ENCODE measurements at regions not wholly inside any gene's neighbourhood (a gene's known extent, or its start where the extent isn't known, plus 50 kb on each side); places are given as distances from the start of the nearest gene placed in this dataset.

DNA sequence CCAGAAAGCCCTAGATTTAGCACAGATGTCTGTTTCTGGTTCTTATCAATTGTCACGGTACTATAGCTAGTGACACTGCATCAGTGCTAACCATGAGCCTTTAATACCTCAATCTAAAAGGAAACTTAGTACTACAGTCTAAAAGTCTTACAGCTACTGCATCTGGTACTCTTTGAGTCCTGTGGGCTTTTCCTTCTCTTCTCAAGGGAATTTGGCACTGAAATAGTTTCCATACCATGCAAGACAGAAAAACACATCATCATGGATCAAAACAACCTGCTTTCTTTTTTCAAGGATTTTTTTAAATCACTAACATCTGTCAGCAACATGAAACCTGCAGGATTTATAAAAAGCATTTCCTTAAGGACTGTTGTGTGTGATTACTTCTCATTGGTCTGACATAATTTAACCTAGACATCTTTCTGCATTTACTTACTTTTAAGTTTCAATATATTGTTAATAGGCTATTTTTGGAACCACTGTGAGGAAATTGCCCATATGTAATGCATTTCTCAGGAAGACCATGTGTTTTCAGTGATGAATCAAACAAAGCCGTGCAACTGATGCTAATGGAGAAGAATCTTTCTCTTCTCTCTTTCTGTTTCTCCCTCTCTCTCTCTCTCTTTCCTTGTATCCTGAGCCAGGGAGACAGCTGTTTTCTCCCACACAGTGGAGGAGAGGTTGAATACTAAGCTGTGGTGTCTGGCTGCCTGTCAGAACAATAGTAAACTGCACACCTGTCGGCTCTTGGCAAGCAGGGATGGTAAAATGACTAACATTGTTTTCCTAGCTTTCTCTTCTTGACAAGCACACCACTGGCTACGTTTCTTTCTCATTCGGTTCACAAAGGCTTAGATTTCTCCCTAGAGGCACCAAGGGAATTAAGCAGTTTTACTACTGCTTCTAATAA lies 273.4 kb downstream of the CSNK1G3 start:
- H3K4me3 Mint-ChIP-seq: no peak overlapping the region
- Histone ChIP-seq H3K9me3 (replicated peaks in 1 of 2; ENCODE audit: control insufficient read depth in 1 of 2, insufficient read depth in 1 of 2, low read length in 2 of 2) (peaks cover 0 to 2% of the 10 kb centered on the region in 2 donors), H3K4me1 (ENCODE audit: control insufficient read depth in 1 of 2, insufficient read depth in 2 of 2, low read length in 2 of 2) (no peaks in the 10 kb centered on the region), H3K9ac (ENCODE audit: insufficient read depth, low read length, poor library complexity, severe bottlenecking) (no peak overlapping the region), H3K4me2 (replicated peaks; ENCODE audit: extremely low read depth, low read length, poor library complexity, severe bottlenecking) (no peak overlapping the region), H2AFZ (ENCODE audit: insufficient read depth, low read depth, low read length, poor library complexity, severe bottlenecking) (no peak overlapping the region), H4K20me1 (ENCODE audit: insufficient read depth, low read length) (no peaks in the 10 kb centered on the region), H3K36me3 (replicated peaks in 1 of 2; ENCODE audit: control insufficient read depth in 1 of 2, insufficient read depth in 2 of 2, low read length in 2 of 2) (no peaks in the 10 kb centered on the region), H3K4me3 (replicated peaks in 1 of 3; ENCODE audit: low read depth in 2 of 3, low read length in 3 of 3) (no peak overlapping the region), H3K79me2 (ENCODE audit: insufficient read depth, low read length) (no peaks in the 10 kb centered on the region), H3K27ac (ENCODE audit: low read depth in 1 of 2, low read length in 2 of 2) (no peak overlapping the region), H3K27me3 (ENCODE audit: control insufficient read depth in 2 of 2, insufficient read depth in 2 of 2, low read length in 2 of 2) (no peaks in the 10 kb centered on the region)
- intact Hi-C loops (cut with micrococcal nuclease): no loop called here
- 100% methylated on average over 2 of the region's 5 CpGs for WGBS (ENCODE audit: insufficient coverage)
- H3K27me3 Mint-ChIP-seq (ENCODE audit: low read depth in 3 of 3): no peaks in the 10 kb centered on the region
- H3K36me3 Mint-ChIP-seq: no peaks in the 10 kb centered on the region
- DNase-seq: no peak
- no peak overlapping the region for H3K27ac Mint-ChIP-seq
- H3K4me1 Mint-ChIP-seq: no peaks in the 10 kb centered on the region
- peaks cover 0 to 7% (median 2%) of the 10 kb centered on the region in 7 donors for H3K9me3 Mint-ChIP-seq
- TF ChIP-seq, protein P1, sequence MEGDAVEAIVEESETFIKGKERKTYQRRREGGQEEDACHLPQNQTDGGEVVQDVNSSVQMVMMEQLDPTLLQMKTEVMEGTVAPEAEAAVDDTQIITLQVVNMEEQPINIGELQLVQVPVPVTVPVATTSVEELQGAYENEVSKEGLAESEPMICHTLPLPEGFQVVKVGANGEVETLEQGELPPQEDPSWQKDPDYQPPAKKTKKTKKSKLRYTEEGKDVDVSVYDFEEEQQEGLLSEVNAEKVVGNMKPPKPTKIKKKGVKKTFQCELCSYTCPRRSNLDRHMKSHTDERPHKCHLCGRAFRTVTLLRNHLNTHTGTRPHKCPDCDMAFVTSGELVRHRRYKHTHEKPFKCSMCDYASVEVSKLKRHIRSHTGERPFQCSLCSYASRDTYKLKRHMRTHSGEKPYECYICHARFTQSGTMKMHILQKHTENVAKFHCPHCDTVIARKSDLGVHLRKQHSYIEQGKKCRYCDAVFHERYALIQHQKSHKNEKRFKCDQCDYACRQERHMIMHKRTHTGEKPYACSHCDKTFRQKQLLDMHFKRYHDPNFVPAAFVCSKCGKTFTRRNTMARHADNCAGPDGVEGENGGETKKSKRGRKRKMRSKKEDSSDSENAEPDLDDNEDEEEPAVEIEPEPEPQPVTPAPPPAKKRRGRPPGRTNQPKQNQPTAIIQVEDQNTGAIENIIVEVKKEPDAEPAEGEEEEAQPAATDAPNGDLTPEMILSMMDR (IDR thresholded peaks at IDR 0.05): no peak

DNA sequence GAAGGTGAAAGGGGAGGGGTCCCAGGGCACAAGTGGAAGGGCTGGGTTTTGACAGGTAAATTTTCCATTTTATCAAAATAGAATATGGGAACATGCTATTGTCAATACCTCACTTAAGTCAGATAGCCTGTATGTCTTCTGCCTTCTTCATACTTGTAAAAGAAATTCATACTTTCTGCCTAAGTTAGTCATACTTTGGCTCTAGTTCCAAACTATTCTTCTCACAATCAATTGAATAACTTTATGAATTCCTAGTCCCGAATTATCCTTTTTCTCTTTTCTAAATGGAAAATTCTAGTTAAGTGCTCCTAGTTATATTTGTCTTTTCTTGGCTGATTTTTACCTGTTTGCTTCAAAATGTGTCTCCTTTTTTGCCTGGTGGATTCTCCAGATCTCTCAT lies 271.4 kb downstream of the CSNK1G3 start:
- Histone ChIP-seq H3K79me2 (ENCODE audit: insufficient read depth, low read length) (no peaks in the 10 kb centered on the region), H3K4me3 (replicated peaks in 1 of 3; ENCODE audit: low read depth in 2 of 3, low read length in 3 of 3) (no peak overlapping the region), H2AFZ (ENCODE audit: insufficient read depth, low read depth, low read length, poor library complexity, severe bottlenecking) (no peak overlapping the region), H3K27ac (ENCODE audit: low read depth in 1 of 2, low read length in 2 of 2) (no peak overlapping the region), H3K9me3 (replicated peaks in 1 of 2; ENCODE audit: control insufficient read depth in 1 of 2, insufficient read depth in 1 of 2, low read length in 2 of 2) (peaks cover 0 to 9% of the 10 kb centered on the region in 2 donors), H3K4me1 (ENCODE audit: control insufficient read depth in 1 of 2, insufficient read depth in 2 of 2, low read length in 2 of 2) (no peaks in the 10 kb centered on the region), H3K9ac (ENCODE audit: insufficient read depth, low read length, poor library complexity, severe bottlenecking) (no peak overlapping the region), H3K4me2 (replicated peaks; ENCODE audit: extremely low read depth, low read length, poor library complexity, severe bottlenecking) (no peak overlapping the region), H3K27me3 (ENCODE audit: control insufficient read depth in 2 of 2, insufficient read depth in 2 of 2, low read length in 2 of 2) (no peaks in the 10 kb centered on the region), H3K36me3 (replicated peaks in 1 of 2; ENCODE audit: control insufficient read depth in 1 of 2, insufficient read depth in 2 of 2, low read length in 2 of 2) (no peaks in the 10 kb centered on the region), H4K20me1 (ENCODE audit: insufficient read depth, low read length) (no peaks in the 10 kb centered on the region)
- H3K27me3 Mint-ChIP-seq (ENCODE audit: low read depth in 3 of 3): no peaks in the 10 kb centered on the region
- no peak overlapping the region for H3K27ac Mint-ChIP-seq
- H3K4me1 Mint-ChIP-seq: no peaks in the 10 kb centered on the region
- no peaks in the 10 kb centered on the region for H3K36me3 Mint-ChIP-seq
- TF ChIP-seq, protein P1 (IDR thresholded peaks at IDR 0.05): no peak
- no peak for DNase-seq
- intact Hi-C loops (cut with micrococcal nuclease): no loop called here
- no peak overlapping the region for H3K4me3 Mint-ChIP-seq
- H3K9me3 Mint-ChIP-seq: peaks cover 0 to 8% (median 0%) of the 10 kb centered on the region in 7 donors
- no CpG with 5 or more reads among the region's 1 CpG for WGBS (ENCODE audit: insufficient coverage)

Measured in CD14-positive monocyte (primary cell).